Prostate gland (tissue), 2 donors: ENCODE measurements at regions not wholly inside any gene's neighbourhood (a gene's known extent, or its start where the extent isn't known, plus 50 kb on each side); places are given as distances from the start of the nearest gene placed in this dataset.
"Not testable (repeated sequence)": the region's sequence is repeated elsewhere in the genome, so short reads cannot be mapped to it uniquely, and the experiment has no call there.

Source experiments
- DNase-seq: peaks from one replicate; pipeline ENCODE4 v3.0.0-alpha.2; 2019; ENCODE audit warnings: low spot score
- H3K27ac ChIP-seq, 2 donors: fragments of 200-600 bp; sonication (generic); 2 replicates each; pipeline ENCODE4 v1.5.1; 2017 to 2019
- H3K27me3 ChIP-seq: fragments of 200-600 bp; sonication (generic); replicated peaks from 2 replicates; pipeline ENCODE4 v1.5.1; 2019; ENCODE audit not compliant: insufficient read depth
- H3K36me3 ChIP-seq, 2 donors: fragments of 200-600 bp; sonication (generic); 1 replicate in 1 of 2; 2 replicates in 1 of 2; pipeline versions ENCODE4 v1.5.1 to v1.8.1; 2017 to 2019
- H3K4me1 ChIP-seq: fragments of 200-600 bp; sonication (generic); replicated peaks from 2 replicates; pipeline ENCODE4 v1.5.1; 2019
- H3K4me3 ChIP-seq, 2 donors: fragments of 200-600 bp; sonication (generic); 2 replicates each; pipeline ENCODE4 v1.5.1; 2017 to 2019
- H3K9me3 ChIP-seq: fragments of 200-600 bp; sonication (generic); 2 replicates; pipeline ENCODE4 v1.5.1; 2017
- CTCF ChIP-seq, 4 experiments: fragments of 200-600 bp in 2 of 4; fragments of 450-650 bp in 2 of 4; sonication (generic) in 2 of 4; IDR thresholded peaks; 1 replicate in 3 of 4; 2 replicates in 1 of 4; pipeline ENCODE4 v1.5.1; 2016 to 2019; ENCODE audit warnings: antibody characterized with exemption in 4 of 4, mild to moderate bottlenecking in 2 of 4, moderate library complexity in 2 of 4
- POLR2A ChIP-seq: fragments of 450-650 bp; IDR thresholded peaks from one replicate; pipeline ENCODE4 v1.6.1; 2016; ENCODE audit warnings: antibody characterized with exemption, mild to moderate bottlenecking
- POLR2AphosphoS5 ChIP-seq: sonication (generic); formaldehyde crosslinking; IDR thresholded peaks from one replicate; pipeline ENCODE4 v1.6.1; 2017; ENCODE audit warnings: antibody characterized with exemption
- WGBS: methylation state at CpG from one replicate; pipeline ENCODE4 v1.1.5; 2018; 5-methylcytosine and 5-hydroxymethylcytosine counted together
- intact Hi-C: fragments of 100-400 bp; cut with DNase I; formaldehyde crosslinking; loops from one replicate; pipeline ENCODE4 v1.14.2; 2022

DNA sequence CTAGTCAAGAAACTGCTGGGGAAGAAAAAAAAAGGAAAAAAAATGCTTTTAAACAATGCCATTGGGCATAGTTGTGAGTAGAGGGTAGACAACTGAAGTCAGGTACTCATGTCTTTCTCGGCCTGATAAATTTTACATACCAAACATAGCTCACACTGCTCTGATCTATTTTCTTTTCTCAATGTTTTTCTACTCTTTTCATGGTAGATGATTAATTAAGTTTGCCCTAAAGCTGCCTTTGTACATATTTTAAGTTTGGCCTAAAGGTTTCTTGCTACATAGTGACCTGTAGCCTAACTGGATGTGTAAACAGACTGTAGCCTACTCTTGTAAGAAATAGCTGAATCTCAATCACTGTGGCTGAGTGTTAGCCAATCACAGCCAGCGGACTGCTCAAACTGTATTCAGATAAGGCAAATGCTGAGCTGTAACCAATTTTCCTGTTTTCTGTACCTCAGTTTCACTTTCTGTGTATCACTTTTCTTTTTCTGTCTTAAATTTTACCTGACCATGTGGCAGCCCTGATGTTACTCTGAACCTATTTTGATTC, 121.0 kb downstream of the PCDH10 start:
- Histone ChIP-seq H3K4me3 (no peak overlapping the region), H3K9me3 (no peaks in the 10 kb centered on the region), H3K36me3 (no peaks in the 10 kb centered on the region), H3K27me3 (no peaks in the 10 kb centered on the region), H3K27ac (no peak overlapping the region), H3K4me1 (no peaks in the 10 kb centered on the region)
- intact Hi-C loops = no loop called here
- TF ChIP-seq CTCF (IDR thresholded peaks at IDR 0.05) (no peak), POLR2A (no peak), POLR2AphosphoS5 (no peak)
- DNase-seq = no peak
- 95% methylated on average over 2 of the region's 2 CpGs for WGBS

DNA sequence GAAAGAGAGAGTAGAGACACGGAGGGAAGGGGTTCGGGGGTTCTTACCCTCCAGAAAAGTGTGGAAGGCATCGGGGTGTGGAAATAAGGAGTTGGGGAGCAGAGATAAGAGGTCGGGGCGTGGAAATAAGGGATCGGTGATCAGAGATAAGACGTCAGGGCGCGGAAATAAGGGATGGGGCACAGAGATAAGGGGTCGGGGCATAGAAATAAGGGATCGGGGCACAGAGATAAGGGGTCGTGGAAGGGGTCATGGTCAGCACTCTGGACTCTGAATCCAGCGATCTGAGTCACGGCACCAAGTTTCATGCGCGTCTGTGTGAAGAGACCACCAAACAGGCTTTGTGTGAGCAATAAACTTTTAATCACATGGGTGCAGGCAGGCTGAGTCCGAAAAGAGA, 119.1 kb downstream of the PCDH10 start:
- intact Hi-C loops = no loop called here
- TF ChIP-seq POLR2AphosphoS5 (no peak), POLR2A (no peak), CTCF (IDR thresholded peaks at IDR 0.05) (no peak)
- no peak overlapping the region for H3K27ac ChIP-seq
- no peak overlapping the region for H3K4me3 ChIP-seq
- no peaks in the 10 kb centered on the region for H3K36me3 ChIP-seq
- no peak for DNase-seq
- H3K4me1 ChIP-seq = no peaks in the 10 kb centered on the region
- no peaks in the 10 kb centered on the region for H3K9me3 ChIP-seq
- WGBS = 84% methylated on average over 17 of the region's 17 CpGs
- no peaks in the 10 kb centered on the region for H3K27me3 ChIP-seq

DNA sequence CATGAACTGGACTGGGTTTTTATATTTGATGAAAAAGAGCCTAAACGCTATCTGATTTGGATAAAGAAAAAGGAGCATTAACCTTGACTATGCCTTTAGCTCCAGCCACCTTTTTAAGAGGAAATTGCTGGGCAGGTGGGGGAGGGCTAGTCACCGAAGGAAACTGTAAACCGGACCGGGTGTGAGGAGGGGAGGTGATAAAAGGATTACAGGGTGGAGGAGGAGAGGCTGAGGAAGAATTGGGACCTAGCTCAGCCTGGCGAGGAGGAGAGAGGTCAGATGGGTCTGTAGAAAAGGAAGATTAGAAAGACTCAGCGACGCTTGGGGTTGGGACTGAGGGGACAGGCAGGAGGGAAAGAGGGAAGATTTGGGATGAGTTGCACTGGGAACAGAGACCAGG, 118.4 kb downstream of the PCDH10 start:
- H3K36me3 ChIP-seq, DNase-seq, H3K9me3 ChIP-seq, H3K4me3 ChIP-seq, intact Hi-C loops, H3K27me3 ChIP-seq, H3K4me1 ChIP-seq, H3K27ac ChIP-seq: not testable (repeated sequence)
- 56% methylated on average over 7 of the region's 7 CpGs for whole genome bisulfite sequencing

GRCh38 chr4:133266966-133267365, 117.9 kb downstream of the PCDH10 start:
- WGBS = 81% methylated on average over 11 of the region's 11 CpGs
- DNase-seq, intact Hi-C loops, H3K36me3 ChIP-seq, H3K27ac ChIP-seq, H3K9me3 ChIP-seq, H3K4me1 ChIP-seq, H3K27me3 ChIP-seq, H3K4me3 ChIP-seq: not testable (repeated sequence)

DNA sequence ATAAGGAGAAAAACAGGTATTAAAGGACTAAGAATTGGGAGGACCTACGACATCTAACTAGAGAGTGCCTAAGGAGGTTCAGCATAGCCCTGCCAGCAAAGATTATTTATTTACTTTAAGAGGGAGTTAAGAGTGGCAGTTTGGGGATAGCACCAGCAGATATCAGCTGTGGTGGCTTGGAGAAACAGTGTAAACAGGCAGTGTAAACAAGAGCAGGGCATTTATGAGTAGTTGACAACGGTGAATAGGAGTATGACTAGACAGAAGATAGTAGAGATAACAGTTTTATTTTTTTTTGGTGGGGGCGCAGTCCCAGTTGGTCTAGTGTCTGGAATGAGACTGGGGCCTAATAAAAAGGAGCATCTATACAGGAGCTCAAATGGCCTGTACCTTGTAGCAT, 115.2 kb downstream of the PCDH10 start:
- H3K4me1 ChIP-seq, H3K4me3 ChIP-seq, H3K27me3 ChIP-seq, DNase-seq, H3K27ac ChIP-seq, H3K36me3 ChIP-seq, intact Hi-C loops, H3K9me3 ChIP-seq: not testable (repeated sequence)
- 47% methylated on average over 3 of the region's 3 CpGs for WGBS

DNA sequence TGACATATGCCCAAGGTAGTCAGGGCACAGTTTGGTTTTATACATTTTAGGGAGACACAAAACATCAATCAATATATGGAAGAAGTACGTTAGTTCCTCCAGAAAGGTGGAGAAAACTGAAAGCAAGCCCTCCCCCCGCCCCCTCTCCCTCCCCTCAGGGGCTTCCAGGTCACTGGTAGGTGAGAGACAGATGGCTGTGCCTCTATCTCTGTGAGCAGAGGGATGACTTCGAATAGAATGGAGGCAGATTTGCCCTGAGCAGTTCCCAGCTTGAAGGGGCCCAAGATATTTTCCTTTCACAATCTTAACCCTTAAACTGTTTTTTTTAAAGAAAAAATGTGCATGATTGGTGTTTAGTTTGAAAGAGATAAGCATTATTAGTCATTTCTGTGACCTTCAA, 114.0 kb downstream of the PCDH10 start:
- TF ChIP-seq POLR2A = no peak
- TF ChIP-seq CTCF (IDR thresholded peaks at IDR 0.05) = no peak
- no peak for TF ChIP-seq POLR2AphosphoS5
- Histone ChIP-seq H3K27ac (no peak overlapping the region), H3K4me1 (no peaks in the 10 kb centered on the region), H3K4me3 (no peak overlapping the region), H3K9me3 (no peaks in the 10 kb centered on the region), H3K27me3 (no peaks in the 10 kb centered on the region), H3K36me3 (no peaks in the 10 kb centered on the region)
- no peak for DNase-seq
- WGBS = 77% methylated on average over 3 of the region's 3 CpGs
- intact Hi-C loops = no loop called here
